H9 (cell line): ENCODE measurements at regions not wholly inside any gene's neighbourhood (a gene's known extent, or its start where the extent isn't known, plus 50 kb on each side); places are given as distances from the start of the nearest gene placed in this dataset.
"Not testable (repeated sequence)": the region's sequence is repeated elsewhere in the genome, so short reads cannot be mapped to it uniquely, and the experiment has no call there.

Experiments used
- DNase-seq: peaks from one replicate; pipeline ENCODE4 v3.0.0-alpha.2; 2017
- H2AFZ ChIP-seq: one replicate; pipeline ENCODE4 v1.6.1; 2013; ENCODE audit warnings: mild to moderate bottlenecking, low read length, control low read depth, moderate library complexity
- H2AK5ac ChIP-seq: 2 replicates; pipeline ENCODE4 v1.6.1; 2013; ENCODE audit warnings: low read length, control low read depth, mixed read lengths; ENCODE audit not compliant: insufficient read length
- H2BK120ac ChIP-seq: one replicate; pipeline ENCODE4 v1.6.1; 2013; ENCODE audit warnings: low read depth, mild to moderate bottlenecking, low read length, control low read depth, inconsistent platforms; ENCODE audit not compliant: poor library complexity, severe bottlenecking
- H2BK12ac ChIP-seq: 2 replicates; pipeline ENCODE4 v1.6.1; 2013; ENCODE audit warnings: low read length, control low read depth, mixed read lengths, low read depth; ENCODE audit not compliant: insufficient read length
- H2BK15ac ChIP-seq: 2 replicates; pipeline ENCODE4 v1.6.1; 2013; ENCODE audit warnings: low read depth, low read length, control low read depth
- H2BK20ac ChIP-seq: one replicate; pipeline ENCODE4 v1.6.1; 2013; ENCODE audit warnings: low read depth, mild to moderate bottlenecking, low read length, control low read depth, inconsistent platforms; ENCODE audit not compliant: poor library complexity, severe bottlenecking
- H2BK5ac ChIP-seq: 2 replicates; pipeline ENCODE4 v1.6.1; 2013; ENCODE audit warnings: low read length, control low read depth, mixed read lengths; ENCODE audit not compliant: insufficient read length
- H3K14ac ChIP-seq: 2 replicates; pipeline ENCODE4 v1.6.1; 2013; ENCODE audit warnings: low read length, control low read depth; ENCODE audit not compliant: insufficient read depth
- H3K18ac ChIP-seq: 2 replicates; pipeline ENCODE4 v1.6.1; 2013; ENCODE audit warnings: low read depth, mild to moderate bottlenecking, mixed read lengths, low read length, control low read depth; ENCODE audit not compliant: insufficient read length
- H3K23ac ChIP-seq: 2 replicates; pipeline ENCODE4 v1.6.1; 2013; ENCODE audit warnings: low read length, control low read depth, mixed read lengths, low read depth; ENCODE audit not compliant: insufficient read length
- H3K23me2 ChIP-seq: 2 replicates; pipeline ENCODE4 v1.6.1; 2013; ENCODE audit warnings: low read depth, mild to moderate bottlenecking, mixed read lengths, low read length, control low read depth; ENCODE audit not compliant: insufficient read length, poor library complexity, severe bottlenecking
- H3K27ac ChIP-seq: 2 replicates; pipeline ENCODE4 v1.5.1; 2013; ENCODE audit warnings: low read length, control low read depth, mixed read lengths, low read depth; ENCODE audit not compliant: insufficient read length
- H3K27me3 ChIP-seq: 2 replicates; pipeline ENCODE4 v1.6.1; 2013; ENCODE audit warnings: low read length, control low read depth, inconsistent platforms; ENCODE audit not compliant: insufficient read depth
- H3K4ac ChIP-seq: 2 replicates; pipeline ENCODE4 v1.6.1; 2013; ENCODE audit warnings: low read depth, mild to moderate bottlenecking, control low read depth, inconsistent platforms, low read length, moderate library complexity
- H3K4me1 ChIP-seq: 2 replicates; pipeline ENCODE4 v1.6.1; 2013; ENCODE audit warnings: low read length, control low read depth, inconsistent platforms; ENCODE audit not compliant: insufficient read depth
- H3K4me2 ChIP-seq: 2 replicates; pipeline ENCODE4 v1.6.1; 2013; ENCODE audit warnings: low read length, control low read depth, mixed read lengths; ENCODE audit not compliant: insufficient read length, insufficient read depth
- H3K56ac ChIP-seq: 2 replicates; pipeline ENCODE4 v1.6.1; 2013; ENCODE audit warnings: low read depth, mild to moderate bottlenecking, mixed read lengths, low read length, control low read depth; ENCODE audit not compliant: insufficient read length
- H3K79me1 ChIP-seq: 2 replicates; pipeline ENCODE4 v1.6.1; 2013; ENCODE audit warnings: low read depth, mild to moderate bottlenecking, moderate library complexity, low read length, control low read depth, inconsistent platforms; ENCODE audit not compliant: insufficient read depth, poor library complexity, severe bottlenecking
- H3K79me2 ChIP-seq: 2 replicates; pipeline ENCODE4 v1.6.1; 2013; ENCODE audit warnings: low read length, control low read depth, inconsistent platforms; ENCODE audit not compliant: insufficient read depth
- H3K9ac ChIP-seq: 2 replicates; pipeline ENCODE4 v1.6.1; 2013; ENCODE audit warnings: low read length, control low read depth, mixed read lengths; ENCODE audit not compliant: insufficient read length; ENCODE audit errors: extremely low read depth
- H3K9me3 ChIP-seq: one replicate; pipeline ENCODE4 v1.6.1; 2013; ENCODE audit warnings: low read depth, low read length, inconsistent platforms; ENCODE audit not compliant: control insufficient read depth
- H3T11ph ChIP-seq: one replicate; pipeline ENCODE4 v1.6.1; 2013; ENCODE audit warnings: mild to moderate bottlenecking, low read length, control low read depth, inconsistent platforms
- H4K20me1 ChIP-seq: one replicate; pipeline ENCODE4 v1.6.1; 2013; ENCODE audit not compliant: control insufficient read depth, insufficient read length, insufficient read depth
- H4K5ac ChIP-seq: 2 replicates; pipeline ENCODE4 v1.6.1; 2013; ENCODE audit warnings: low read depth, mild to moderate bottlenecking, mixed read lengths, low read length, control low read depth; ENCODE audit not compliant: insufficient read length
- H4K8ac ChIP-seq: replicated peaks from 2 replicates; pipeline ENCODE4 v1.6.1; 2013; ENCODE audit warnings: low read length, control low read depth, mixed read lengths, low read depth; ENCODE audit not compliant: insufficient read length
- H4K91ac ChIP-seq: 2 replicates; pipeline ENCODE4 v1.6.1; 2013; ENCODE audit warnings: low read depth, mild to moderate bottlenecking, moderate library complexity, mixed read lengths, low read length, control low read depth; ENCODE audit not compliant: insufficient read length
- H3K27ac Mint-ChIP-seq, 3 experiments: 2 replicates in 2 of 3; 3 replicates in 1 of 3; pipeline ENCODE4 v1.8.0; 2020 to 2021; ENCODE audit warnings: mixed read lengths in 3 of 3, mild to moderate bottlenecking in 1 of 3, moderate library complexity in 1 of 3
- H3K27me3 Mint-ChIP-seq: 2 replicates; pipeline ENCODE4 v1.8.0; 2021; ENCODE audit warnings: low read depth, mild to moderate bottlenecking, moderate library complexity, mixed read lengths
- H3K36me3 Mint-ChIP-seq, 3 experiments: 2 replicates in 2 of 3; 3 replicates in 1 of 3; pipeline ENCODE4 v1.8.0; 2020 to 2021; ENCODE audit warnings: low read depth in 3 of 3, mixed read lengths in 3 of 3; ENCODE audit not compliant: insufficient read depth in 1 of 3
- H3K4me1 Mint-ChIP-seq, 2 experiments: 2 replicates each; pipeline ENCODE4 v1.8.0; 2020; ENCODE audit warnings: mixed read lengths in 2 of 2
- H3K4me3 Mint-ChIP-seq, 2 experiments: 2 replicates in 1 of 2; 3 replicates in 1 of 2; pipeline ENCODE4 v1.8.0; 2020 to 2021; ENCODE audit warnings: mild to moderate bottlenecking in 2 of 2, mixed read lengths in 2 of 2, moderate library complexity in 1 of 2
- H3K9me3 Mint-ChIP-seq, 2 experiments: 2 replicates in 1 of 2; 3 replicates in 1 of 2; pipeline ENCODE4 v1.8.0; 2020; ENCODE audit warnings: mild to moderate bottlenecking in 2 of 2, mixed read lengths in 2 of 2, moderate library complexity in 1 of 2
- CTCF ChIP-seq: fragments of 200-600 bp; sonication (generic); conservative IDR thresholded peaks from 3 replicates; pipeline ENCODE4 v1.8.0; 2021; ENCODE audit warnings: antibody characterized with exemption, mild to moderate bottlenecking
- WGBS: extraction: QIAGEN DNeasy Blood & Tissue Kit; methylation state at CpG from one replicate; pipeline ENCODE4 v1.1.7; 2013; ENCODE audit warnings: missing lambda C conversion rate, low lambda C conversion rate, mixed read lengths; ENCODE audit not compliant: insufficient read length; ENCODE audit errors: extremely low coverage; 5-methylcytosine and 5-hydroxymethylcytosine counted together

- Histone ChIP-seq H2BK15ac (no peak overlapping the region), H3K9me3 (peaks cover 30% of the 10 kb centered on the region), H3K4me1 (no peaks in the 10 kb centered on the region), H3K79me1 (no peaks in the 10 kb centered on the region), H3K23me2 (no peaks in the 10 kb centered on the region), H3T11ph (no peak overlapping the region), H4K5ac (no peak overlapping the region), H2BK12ac (no peak overlapping the region), H2BK5ac (no peak overlapping the region), H3K18ac (no peak overlapping the region), H4K91ac (no peak overlapping the region), H3K4me2 (no peak overlapping the region), H2AK5ac (no peak overlapping the region), H3K4ac (no peak overlapping the region), H3K23ac (no peak overlapping the region), H3K14ac (no peak overlapping the region), H3K27me3 (no peaks in the 10 kb centered on the region), H4K20me1 (no peaks in the 10 kb centered on the region), H2BK120ac (no peak overlapping the region), H2BK20ac (no peak overlapping the region), H3K56ac (no peak overlapping the region), H3K79me2 (no peaks in the 10 kb centered on the region), H2AFZ (no peak overlapping the region), H4K8ac (no peak overlapping the region), H3K27ac (no peak overlapping the region), H3K9ac (no peak overlapping the region)
- no peak overlapping the region for H3K4me3 Mint-ChIP-seq
- no peak for TF ChIP-seq CTCF
- peaks cover 0 to 29% (median 9%) of the 10 kb centered on the region in 3 experiments; a peak in 5 of 7 replicates for H3K36me3 Mint-ChIP-seq
- H3K27ac Mint-ChIP-seq, result no peak overlapping the region
- no CpG with 5 or more reads among the region's 7 CpGs for WGBS
- peaks cover 90 to 96% of the 10 kb centered on the region in 2 experiments for H3K9me3 Mint-ChIP-seq
- no peaks in the 10 kb centered on the region for H3K4me1 Mint-ChIP-seq
- DNase-seq, result no peak
- no peaks in the 10 kb centered on the region for H3K27me3 Mint-ChIP-seq
Observed at GRCh38 chr10:37010741-37011140, 114.7 kb upstream of the ANKRD30A start.

- no CpG with 5 or more reads among the region's 2 CpGs for WGBS
- H3K36me3 Mint-ChIP-seq, result peaks cover 0 to 24% (median 7%) of the 10 kb centered on the region in 3 experiments; a peak in 5 of 7 replicates
Observed at GRCh38 chr10:37008276-37008675, 117.1 kb upstream of the ANKRD30A start.

More at GRCh38 chr10:37008276-37008675, 117.1 kb upstream of the ANKRD30A start:
- H2BK15ac ChIP-seq, H3K27ac ChIP-seq, H3T11ph ChIP-seq, H3K4ac ChIP-seq, H3K56ac ChIP-seq, H3K9ac ChIP-seq, H4K8ac ChIP-seq, H3K4me1 ChIP-seq, DNase-seq, H3K14ac ChIP-seq, H3K4me2 ChIP-seq, H3K23ac ChIP-seq, H3K4me1 Mint-ChIP-seq, H3K27me3 ChIP-seq, H3K79me1 ChIP-seq, H2BK12ac ChIP-seq, H2AFZ ChIP-seq, H4K5ac ChIP-seq, H3K23me2 ChIP-seq, H4K20me1 ChIP-seq, H2BK120ac ChIP-seq, H4K91ac ChIP-seq, H3K79me2 ChIP-seq, H2BK5ac ChIP-seq, H2AK5ac ChIP-seq, H3K18ac ChIP-seq, H3K27ac Mint-ChIP-seq, H3K27me3 Mint-ChIP-seq, H2BK20ac ChIP-seq, H3K4me3 Mint-ChIP-seq: not testable (repeated sequence)
- H3K9me3 Mint-ChIP-seq, result peaks cover 86 to 91% of the 10 kb centered on the region in 2 experiments
- peaks cover 40% of the 10 kb centered on the region for H3K9me3 ChIP-seq
